Keratinocyte (primary cell): ENCODE measurements at regions not wholly inside any gene's neighbourhood (a gene's known extent, or its start where the extent isn't known, plus 50 kb on each side); places are given as distances from the start of the nearest gene placed in this dataset.

Experiments
- DNase-seq: peaks from one replicate; pipeline ENCODE4 v3.0.0-alpha.2; 2011; ENCODE audit warnings: low read depth, missing footprints, low spot score
- FAIRE-seq: peaks from 2 replicates; lab custom pipeline; 2011; peaks lifted over from hg19 to GRCh38; lab: Jason Lieb, UNC
- H2AFZ ChIP-seq: 2 replicates; pipeline ENCODE4 v1.6.0; 2012; ENCODE audit warnings: low read length, control low read depth, inconsistent platforms; ENCODE audit not compliant: control insufficient read depth
- H3K27ac ChIP-seq: 2 replicates; pipeline ENCODE4 v1.5.1; 2011; ENCODE audit warnings: low read length; ENCODE audit not compliant: control insufficient read depth, insufficient read depth
- H3K27me3 ChIP-seq: 3 replicates; pipeline ENCODE4 v1.6.0; 2011; ENCODE audit warnings: low read length; ENCODE audit not compliant: control insufficient read depth, insufficient read depth; ENCODE audit errors: extremely low read depth
- H3K36me3 ChIP-seq, 2 experiments: 2 replicates in 1 of 2; 3 replicates in 1 of 2; pipeline ENCODE4 v1.5.1; 2011; ENCODE audit warnings: low read length in 2 of 2, mild to moderate bottlenecking in 1 of 2; ENCODE audit not compliant: control insufficient read depth in 2 of 2, insufficient read depth in 2 of 2; ENCODE audit errors: extremely low read depth in 1 of 2
- H3K4me1 ChIP-seq: 3 replicates; pipeline ENCODE4 v1.5.1; 2011; ENCODE audit warnings: low read length; ENCODE audit not compliant: control insufficient read depth, insufficient read depth; ENCODE audit errors: extremely low read depth
- H3K4me2 ChIP-seq: 3 replicates; pipeline ENCODE4 v1.6.0; 2011; ENCODE audit warnings: low read depth, low read length; ENCODE audit not compliant: control insufficient read depth, insufficient read depth; ENCODE audit errors: extremely low read depth
- H3K4me3 ChIP-seq, 3 experiments: fragments of 200-600 bp in 1 of 3; sonication (generic) in 1 of 3; 2 replicates in 2 of 3; 3 replicates in 1 of 3; pipeline ENCODE4 v1.5.1; 2011 to 2016; ENCODE audit warnings: low read length in 3 of 3, mild to moderate bottlenecking in 3 of 3, control low read depth in 2 of 3, inconsistent platforms in 1 of 3, low read depth in 1 of 3, mixed read lengths in 1 of 3, mixed run types in 1 of 3, moderate library complexity in 1 of 3; ENCODE audit not compliant: control insufficient read depth in 2 of 3, insufficient read depth in 2 of 3; ENCODE audit errors: extremely low read depth in 1 of 3
- H3K79me2 ChIP-seq: 2 replicates; pipeline ENCODE4 v1.6.0; 2012; ENCODE audit warnings: low read length; ENCODE audit not compliant: control insufficient read depth, insufficient read depth
- H3K9ac ChIP-seq: 3 replicates; pipeline ENCODE4 v1.6.0; 2011; ENCODE audit warnings: low read length; ENCODE audit not compliant: control insufficient read depth, insufficient read depth; ENCODE audit errors: extremely low read depth
- H3K9me1 ChIP-seq: 3 replicates; pipeline ENCODE4 v1.6.0; 2011; ENCODE audit warnings: low read length; ENCODE audit not compliant: control insufficient read depth, insufficient read depth; ENCODE audit errors: extremely low read depth
- H3K9me3 ChIP-seq: 2 replicates; pipeline ENCODE4 v1.5.1; 2012; ENCODE audit warnings: low read depth, low read length; ENCODE audit not compliant: control insufficient read depth
- H4K20me1 ChIP-seq: 3 replicates; pipeline ENCODE4 v1.6.0; 2011; ENCODE audit warnings: low read length; ENCODE audit not compliant: control insufficient read depth, insufficient read depth; ENCODE audit errors: extremely low read depth
- EZH2 ChIP-seq: IDR thresholded peaks from one replicate; pipeline ENCODE4 v1.6.1; 2012; ENCODE audit warnings: inconsistent platforms, mild to moderate bottlenecking, low read length, moderate library complexity
- dilution Hi-C: fragments of 300-500 bp; cut with MboI; formaldehyde crosslinking; loops from one replicate; pipeline ENCODE4 v1.7.0; 2020; ENCODE audit warnings: low sequenced_read_pairs; ENCODE audit not compliant: extremely low pct_ligation_motif_present
- TF ChIP-seq, protein P1 (sequence below), 3 experiments: IDR thresholded peaks in 1 of 3; conservative IDR thresholded peaks in 1 of 3; optimal IDR thresholded peaks in 1 of 3; 2 replicates in 2 of 3; 3 replicates in 1 of 3; pipeline versions ENCODE3 to v1.5.1; 2011; ENCODE audit warnings: low read length in 3 of 3, mild to moderate bottlenecking in 3 of 3, moderate library complexity in 2 of 3, control low read depth in 1 of 3, inconsistent platforms in 1 of 3; ENCODE audit not compliant: insufficient read depth in 2 of 3; ENCODE audit errors: extremely low read depth in 1 of 3

DNA sequence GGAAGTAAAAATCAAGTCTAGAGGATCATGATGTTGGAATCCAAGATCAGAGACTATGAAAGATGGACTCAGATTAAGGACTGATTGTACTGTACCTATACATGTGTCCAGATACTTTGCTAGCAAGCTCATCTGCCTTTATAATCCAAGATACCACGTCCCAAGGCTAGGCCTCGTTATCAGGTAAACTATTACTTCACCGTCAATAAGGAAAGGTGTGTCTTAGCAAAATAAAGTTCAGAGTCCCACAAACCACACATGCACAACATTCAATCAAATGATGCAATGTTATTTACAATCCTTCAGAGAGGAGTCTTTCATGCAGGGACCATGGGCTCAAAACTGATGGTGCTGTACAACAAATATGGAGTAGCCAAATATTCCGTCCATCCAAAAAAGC is 1092.9 kb downstream of the IGSF11 start:
- H3K36me3 ChIP-seq: no peaks in the 10 kb centered on the region
- no peak for FAIRE-seq
- dilution Hi-C loops: no loop called here

DNA sequence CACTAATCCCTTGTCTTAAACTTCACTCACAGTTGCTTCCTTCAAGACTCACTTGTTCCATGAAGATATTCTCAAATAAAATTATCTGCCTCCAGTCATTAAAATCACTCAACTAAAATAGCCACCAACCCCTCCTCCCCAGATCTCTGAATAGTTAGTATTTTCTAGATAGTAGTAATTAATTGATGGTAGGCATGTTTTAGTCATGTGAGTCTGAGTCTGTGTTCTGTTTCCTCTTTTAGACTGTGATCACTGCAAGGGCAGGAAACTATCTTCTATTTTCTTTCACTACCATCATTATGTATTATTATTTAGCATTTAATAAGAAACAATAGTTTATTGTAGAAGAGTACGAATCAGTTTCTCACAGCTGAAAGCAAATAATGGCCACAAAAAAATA is 1080.5 kb downstream of the IGSF11 start:
- Histone ChIP-seq H2AFZ (no peak overlapping the region), H3K27ac (no peak overlapping the region), H3K4me3 (no peak overlapping the region), H3K27me3 (no peaks in the 10 kb centered on the region), H3K36me3 (no peaks in the 10 kb centered on the region), H3K9me3 (no peaks in the 10 kb centered on the region), H3K4me1 (no peaks in the 10 kb centered on the region), H3K4me2 (no peak overlapping the region), H3K79me2 (no peaks in the 10 kb centered on the region), H4K20me1 (no peaks in the 10 kb centered on the region), H3K9ac (no peak overlapping the region), H3K9me1 (no peaks in the 10 kb centered on the region)
- TF ChIP-seq, protein P1, sequence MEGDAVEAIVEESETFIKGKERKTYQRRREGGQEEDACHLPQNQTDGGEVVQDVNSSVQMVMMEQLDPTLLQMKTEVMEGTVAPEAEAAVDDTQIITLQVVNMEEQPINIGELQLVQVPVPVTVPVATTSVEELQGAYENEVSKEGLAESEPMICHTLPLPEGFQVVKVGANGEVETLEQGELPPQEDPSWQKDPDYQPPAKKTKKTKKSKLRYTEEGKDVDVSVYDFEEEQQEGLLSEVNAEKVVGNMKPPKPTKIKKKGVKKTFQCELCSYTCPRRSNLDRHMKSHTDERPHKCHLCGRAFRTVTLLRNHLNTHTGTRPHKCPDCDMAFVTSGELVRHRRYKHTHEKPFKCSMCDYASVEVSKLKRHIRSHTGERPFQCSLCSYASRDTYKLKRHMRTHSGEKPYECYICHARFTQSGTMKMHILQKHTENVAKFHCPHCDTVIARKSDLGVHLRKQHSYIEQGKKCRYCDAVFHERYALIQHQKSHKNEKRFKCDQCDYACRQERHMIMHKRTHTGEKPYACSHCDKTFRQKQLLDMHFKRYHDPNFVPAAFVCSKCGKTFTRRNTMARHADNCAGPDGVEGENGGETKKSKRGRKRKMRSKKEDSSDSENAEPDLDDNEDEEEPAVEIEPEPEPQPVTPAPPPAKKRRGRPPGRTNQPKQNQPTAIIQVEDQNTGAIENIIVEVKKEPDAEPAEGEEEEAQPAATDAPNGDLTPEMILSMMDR (optimal IDR thresholded peaks at IDR 0.05 in 1 of 3, IDR thresholded peaks at IDR 0.05 in 1 of 3, conservative IDR thresholded peaks at IDR 0.05 in 1 of 3; ENCODE audit: extremely low read depth in 1 of 3, insufficient read depth in 2 of 3, low read length in 3 of 3): no peak
- TF ChIP-seq EZH2: no peak
- dilution Hi-C loops: no loop called here
- no peak for DNase-seq
- FAIRE-seq: no peak

More for the DNA sequence above, 1092.9 kb downstream of the IGSF11 start:
- no peak overlapping the region for H3K9ac ChIP-seq
- no peak for DNase-seq
- H3K27me3 ChIP-seq: no peaks in the 10 kb centered on the region
- H3K4me3 ChIP-seq: no peak overlapping the region
- no peaks in the 10 kb centered on the region for H4K20me1 ChIP-seq
- H3K27ac ChIP-seq: no peak overlapping the region
- TF ChIP-seq EZH2: no peak
- TF ChIP-seq, protein P1 (optimal IDR thresholded peaks at IDR 0.05 in 1 of 3, IDR thresholded peaks at IDR 0.05 in 1 of 3, conservative IDR thresholded peaks at IDR 0.05 in 1 of 3; ENCODE audit: extremely low read depth in 1 of 3, insufficient read depth in 2 of 3, low read length in 3 of 3): no peak
- no peak overlapping the region for H2AFZ ChIP-seq
- no peak overlapping the region for H3K4me2 ChIP-seq
- no peaks in the 10 kb centered on the region for H3K9me3 ChIP-seq
- no peaks in the 10 kb centered on the region for H3K79me2 ChIP-seq
- no peaks in the 10 kb centered on the region for H3K9me1 ChIP-seq
- H3K4me1 ChIP-seq: no peaks in the 10 kb centered on the region
